ENCODE measurements at regions not wholly inside any gene's neighbourhood (a gene's known extent, or its start where the extent isn't known, plus 50 kb on each side); places are given as distances from the start of the nearest gene placed in this dataset.

DNA sequence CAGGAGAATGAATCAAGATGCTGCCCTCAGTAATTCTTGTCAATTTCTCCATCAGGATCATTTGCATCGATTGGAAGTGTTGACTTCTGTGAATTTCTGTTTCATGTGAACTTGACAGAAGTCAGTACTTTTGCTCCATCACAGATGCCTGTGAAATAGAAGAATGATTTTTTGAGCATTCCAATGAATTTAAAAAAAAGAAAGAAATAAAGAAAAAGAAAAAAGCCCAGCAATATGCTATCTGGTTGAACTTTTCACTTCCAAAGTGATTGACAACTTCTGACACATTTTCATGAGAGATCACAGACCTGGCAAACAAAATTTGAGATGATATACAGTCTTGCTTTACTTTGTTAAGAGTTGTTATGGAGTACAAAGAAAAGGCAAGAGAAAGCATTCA is 175.3 kb downstream of the RWDD3 start:
- no peak for TF ChIP-seq EZH2phosphoT487 (IDR thresholded peaks at IDR 0.05; ENCODE audit: low read depth)
- TF ChIP-seq, protein P1, sequence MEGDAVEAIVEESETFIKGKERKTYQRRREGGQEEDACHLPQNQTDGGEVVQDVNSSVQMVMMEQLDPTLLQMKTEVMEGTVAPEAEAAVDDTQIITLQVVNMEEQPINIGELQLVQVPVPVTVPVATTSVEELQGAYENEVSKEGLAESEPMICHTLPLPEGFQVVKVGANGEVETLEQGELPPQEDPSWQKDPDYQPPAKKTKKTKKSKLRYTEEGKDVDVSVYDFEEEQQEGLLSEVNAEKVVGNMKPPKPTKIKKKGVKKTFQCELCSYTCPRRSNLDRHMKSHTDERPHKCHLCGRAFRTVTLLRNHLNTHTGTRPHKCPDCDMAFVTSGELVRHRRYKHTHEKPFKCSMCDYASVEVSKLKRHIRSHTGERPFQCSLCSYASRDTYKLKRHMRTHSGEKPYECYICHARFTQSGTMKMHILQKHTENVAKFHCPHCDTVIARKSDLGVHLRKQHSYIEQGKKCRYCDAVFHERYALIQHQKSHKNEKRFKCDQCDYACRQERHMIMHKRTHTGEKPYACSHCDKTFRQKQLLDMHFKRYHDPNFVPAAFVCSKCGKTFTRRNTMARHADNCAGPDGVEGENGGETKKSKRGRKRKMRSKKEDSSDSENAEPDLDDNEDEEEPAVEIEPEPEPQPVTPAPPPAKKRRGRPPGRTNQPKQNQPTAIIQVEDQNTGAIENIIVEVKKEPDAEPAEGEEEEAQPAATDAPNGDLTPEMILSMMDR (IDR thresholded peaks at IDR 0.05; ENCODE audit: low read depth, low read length), result no peak
- H2AFZ ChIP-seq (ENCODE audit: low read depth, low read length), result no peak overlapping the region
- no peaks in the 10 kb centered on the region for H3K27me3 ChIP-seq (ENCODE audit: low read depth, low read length)
- no peaks in the 10 kb centered on the region for H3K4me1 ChIP-seq (ENCODE audit: low read length)
- H3K9ac ChIP-seq (ENCODE audit: low read length), result no peak overlapping the region
- H3K79me2 ChIP-seq (ENCODE audit: low read length), result no peaks in the 10 kb centered on the region
- no peak overlapping the region for H3K4me3 ChIP-seq (ENCODE audit: low read length)
- no peak overlapping the region for H3K4me2 ChIP-seq (ENCODE audit: low read length)
- H3K36me3 ChIP-seq (replicated peaks; ENCODE audit: low read depth, low read length), result no peaks in the 10 kb centered on the region
- H3K9me3 ChIP-seq (ENCODE audit: insufficient read depth, low read length), result no peaks in the 10 kb centered on the region
- no peak overlapping the region for H3K27ac ChIP-seq (ENCODE audit: low read length)
- no peaks in the 10 kb centered on the region for H4K20me1 ChIP-seq (ENCODE audit: insufficient read depth, low read length)

DNA sequence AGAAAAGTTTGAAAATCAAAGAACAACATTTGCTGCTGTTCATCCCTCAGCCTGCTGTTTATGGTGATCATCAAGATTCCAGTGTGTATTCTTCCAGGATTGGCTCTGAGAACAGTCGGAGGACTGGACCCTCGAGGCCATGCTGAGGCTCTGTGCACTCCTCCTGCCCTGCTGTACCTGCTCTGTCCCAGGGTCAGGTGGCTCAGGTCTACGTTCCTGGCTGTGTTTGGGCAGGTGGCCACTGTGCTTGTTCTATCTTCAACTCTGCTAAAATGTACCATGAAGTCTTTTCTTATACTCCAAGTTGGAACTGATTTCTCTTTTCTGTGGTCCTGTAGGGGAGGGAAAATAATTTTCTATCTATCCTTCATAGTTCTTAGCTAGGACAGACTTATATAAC is 175.9 kb downstream of the RWDD3 start:
- Histone ChIP-seq H3K27ac (ENCODE audit: low read length) (no peak overlapping the region), H3K4me3 (ENCODE audit: low read length) (no peak overlapping the region), H3K27me3 (ENCODE audit: low read depth, low read length) (no peaks in the 10 kb centered on the region), H3K4me2 (ENCODE audit: low read length) (no peak overlapping the region), H3K4me1 (ENCODE audit: low read length) (no peaks in the 10 kb centered on the region), H3K9me3 (ENCODE audit: insufficient read depth, low read length) (no peaks in the 10 kb centered on the region), H3K9ac (ENCODE audit: low read length) (no peak overlapping the region), H3K36me3 (replicated peaks; ENCODE audit: low read depth, low read length) (no peaks in the 10 kb centered on the region), H4K20me1 (ENCODE audit: insufficient read depth, low read length) (no peaks in the 10 kb centered on the region), H2AFZ (ENCODE audit: low read depth, low read length) (no peak overlapping the region), H3K79me2 (ENCODE audit: low read length) (no peaks in the 10 kb centered on the region)
- TF ChIP-seq, protein P1 (IDR thresholded peaks at IDR 0.05; ENCODE audit: low read depth, low read length), result no peak
- no peak for TF ChIP-seq EZH2phosphoT487 (IDR thresholded peaks at IDR 0.05; ENCODE audit: low read depth)

DNA sequence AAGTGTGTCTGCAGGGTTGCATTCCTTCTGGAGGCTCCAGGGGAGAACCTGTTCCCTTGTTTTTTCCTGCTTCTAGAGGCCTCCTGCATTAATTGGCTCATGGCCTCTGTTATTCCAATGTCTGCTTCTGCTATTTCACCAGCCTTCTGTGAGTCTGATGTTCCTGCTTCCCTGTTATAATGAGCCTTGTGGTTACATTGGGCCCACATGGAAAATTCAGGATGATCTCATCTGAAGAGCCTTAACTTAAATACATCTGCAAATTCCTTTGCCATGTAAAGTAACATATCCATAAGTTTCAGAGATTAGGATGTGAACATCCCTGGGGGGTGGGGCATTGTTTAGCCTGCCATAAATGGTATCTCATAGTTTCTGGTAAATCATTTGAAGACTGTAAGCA is 181.1 kb downstream of the RWDD3 start:
- no peak overlapping the region for H3K4me3 ChIP-seq (ENCODE audit: low read length)
- no peak overlapping the region for H3K9ac ChIP-seq (ENCODE audit: low read length)
- TF ChIP-seq, protein P1 (IDR thresholded peaks at IDR 0.05; ENCODE audit: low read depth, low read length), result no peak
- TF ChIP-seq EZH2phosphoT487 (IDR thresholded peaks at IDR 0.05; ENCODE audit: low read depth), result no peak
- H3K27ac ChIP-seq (ENCODE audit: low read length), result no peak overlapping the region
- no peaks in the 10 kb centered on the region for H4K20me1 ChIP-seq (ENCODE audit: insufficient read depth, low read length)
- no peak overlapping the region for H2AFZ ChIP-seq (ENCODE audit: low read depth, low read length)
- no peaks in the 10 kb centered on the region for H3K4me1 ChIP-seq (ENCODE audit: low read length)
- H3K79me2 ChIP-seq (ENCODE audit: low read length), result no peaks in the 10 kb centered on the region
- no peaks in the 10 kb centered on the region for H3K9me3 ChIP-seq (ENCODE audit: insufficient read depth, low read length)
- H3K27me3 ChIP-seq (ENCODE audit: low read depth, low read length), result no peaks in the 10 kb centered on the region
- H3K4me2 ChIP-seq (ENCODE audit: low read length), result no peak overlapping the region
- H3K36me3 ChIP-seq (replicated peaks; ENCODE audit: low read depth, low read length), result no peaks in the 10 kb centered on the region

DNA sequence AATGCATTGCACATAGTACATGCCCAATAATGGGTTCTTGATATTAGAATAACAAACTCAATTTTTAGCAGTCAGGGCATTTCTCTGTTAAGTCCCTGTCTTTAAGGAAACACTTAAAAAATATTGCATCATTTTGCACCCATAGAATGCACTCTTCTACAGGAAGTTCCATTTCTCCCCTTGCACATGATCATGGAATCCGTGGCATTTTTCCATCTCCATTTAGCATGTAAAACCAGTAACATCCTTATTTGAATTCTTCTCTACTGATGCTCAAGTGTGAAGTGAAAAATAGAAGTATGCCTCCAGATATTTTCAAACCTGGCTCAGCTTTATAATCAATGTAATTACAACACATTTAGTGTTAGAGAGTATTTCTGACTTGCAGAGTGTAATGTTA is 192.8 kb downstream of the RWDD3 start:
- Histone ChIP-seq H3K9me3 (ENCODE audit: insufficient read depth, low read length) (no peaks in the 10 kb centered on the region), H3K4me1 (ENCODE audit: low read length) (no peaks in the 10 kb centered on the region), H3K27ac (ENCODE audit: low read length) (no peak overlapping the region), H3K27me3 (ENCODE audit: low read depth, low read length) (no peaks in the 10 kb centered on the region), H4K20me1 (ENCODE audit: insufficient read depth, low read length) (no peaks in the 10 kb centered on the region), H3K9ac (ENCODE audit: low read length) (no peak overlapping the region), H3K4me3 (ENCODE audit: low read length) (no peak overlapping the region), H3K79me2 (ENCODE audit: low read length) (no peaks in the 10 kb centered on the region), H3K36me3 (replicated peaks; ENCODE audit: low read depth, low read length) (no peaks in the 10 kb centered on the region), H3K4me2 (ENCODE audit: low read length) (no peak overlapping the region), H2AFZ (ENCODE audit: low read depth, low read length) (no peak overlapping the region)
- TF ChIP-seq, protein P1 (IDR thresholded peaks at IDR 0.05; ENCODE audit: low read depth, low read length), result no peak
